GM21529 (cell line): ENCODE measurements at regions not wholly inside any gene's neighbourhood (a gene's known extent, or its start where the extent isn't known, plus 50 kb on each side); places are given as distances from the start of the nearest gene placed in this dataset.
"Not testable (repeated sequence)": the region's sequence is repeated elsewhere in the genome, so short reads cannot be mapped to it uniquely, and the experiment has no call there.

Experiments used
- ATAC-seq: cut with Tn5 transposase; IDR thresholded peaks from one replicate; pipeline ENCODE4 v1.9.1; 2021; ENCODE audit not compliant: unreplicated experiment

- no peak for ATAC-seq
Observed at GRCh38 chr9:1839909-1840308, 175.2 kb upstream of the SMARCA2 start.

- no peak for ATAC-seq
Observed at GRCh38 chr9:1845425-1845824, 169.7 kb upstream of the SMARCA2 start.

- no peak for ATAC-seq
Observed at GRCh38 chr9:1855726-1856125, 159.4 kb upstream of the SMARCA2 start.

GRCh38 chr9:1857808-1858207 is 157.3 kb upstream of the SMARCA2 start:
- no peak for ATAC-seq

GRCh38 chr9:1869843-1870242 is 145.3 kb upstream of the SMARCA2 start:
- ATAC-seq: peak; percentile 81

GRCh38 chr9:1870915-1871314 is 144.2 kb upstream of the SMARCA2 start:
- ATAC-seq: no peak

GRCh38 chr9:1871626-1872419 is 143.3 kb upstream of the SMARCA2 start:
- no peak for ATAC-seq

- no peak for ATAC-seq
Observed at GRCh38 chr9:1875251-1875851, 139.8 kb upstream of the SMARCA2 start.

GRCh38 chr9:1875921-1876448 is 139.2 kb upstream of the SMARCA2 start:
- peak; percentile 62 for ATAC-seq

GRCh38 chr9:1876891-1877496 is 138.2 kb upstream of the SMARCA2 start:
- ATAC-seq: no peak

- ATAC-seq: no peak
Observed at GRCh38 chr9:1877951-1878350, 137.2 kb upstream of the SMARCA2 start.

GRCh38 chr9:1878811-1879210 is 136.3 kb upstream of the SMARCA2 start:
- ATAC-seq: no peak

GRCh38 chr9:1879501-1879900 is 135.6 kb upstream of the SMARCA2 start:
- peak; percentile 40 for ATAC-seq

- peak; percentile 12 for ATAC-seq
Observed at GRCh38 chr9:1880038-1880565, 135.0 kb upstream of the SMARCA2 start.

- no peak for ATAC-seq
Observed at GRCh38 chr9:1881708-1882295, 133.3 kb upstream of the SMARCA2 start.

- ATAC-seq: no peak
Observed at GRCh38 chr9:1882711-1883403, 132.3 kb upstream of the SMARCA2 start.

GRCh38 chr9:1890201-1890600 is 124.9 kb upstream of the SMARCA2 start:
- no peak for ATAC-seq

- no peak for ATAC-seq
Observed at GRCh38 chr9:1890816-1891215, 124.3 kb upstream of the SMARCA2 start.

GRCh38 chr9:1903080-1903704 is 112.0 kb upstream of the SMARCA2 start:
- not testable (repeated sequence) for ATAC-seq

GRCh38 chr9:1907465-1907864 is 107.7 kb upstream of the SMARCA2 start:
- no peak for ATAC-seq
